NCI-H345 (cell line): ENCODE measurements at regions not wholly inside any gene's neighbourhood (a gene's known extent, or its start where the extent isn't known, plus 50 kb on each side); places are given as distances from the start of the nearest gene placed in this dataset.
"Not testable (repeated sequence)": the region's sequence is repeated elsewhere in the genome, so short reads cannot be mapped to it uniquely, and the experiment has no call there.

Source experiments
- DNase-seq: peaks from one replicate; lab custom pipeline; 2025; lab: John Stamatoyannopoulos, UW

DNA sequence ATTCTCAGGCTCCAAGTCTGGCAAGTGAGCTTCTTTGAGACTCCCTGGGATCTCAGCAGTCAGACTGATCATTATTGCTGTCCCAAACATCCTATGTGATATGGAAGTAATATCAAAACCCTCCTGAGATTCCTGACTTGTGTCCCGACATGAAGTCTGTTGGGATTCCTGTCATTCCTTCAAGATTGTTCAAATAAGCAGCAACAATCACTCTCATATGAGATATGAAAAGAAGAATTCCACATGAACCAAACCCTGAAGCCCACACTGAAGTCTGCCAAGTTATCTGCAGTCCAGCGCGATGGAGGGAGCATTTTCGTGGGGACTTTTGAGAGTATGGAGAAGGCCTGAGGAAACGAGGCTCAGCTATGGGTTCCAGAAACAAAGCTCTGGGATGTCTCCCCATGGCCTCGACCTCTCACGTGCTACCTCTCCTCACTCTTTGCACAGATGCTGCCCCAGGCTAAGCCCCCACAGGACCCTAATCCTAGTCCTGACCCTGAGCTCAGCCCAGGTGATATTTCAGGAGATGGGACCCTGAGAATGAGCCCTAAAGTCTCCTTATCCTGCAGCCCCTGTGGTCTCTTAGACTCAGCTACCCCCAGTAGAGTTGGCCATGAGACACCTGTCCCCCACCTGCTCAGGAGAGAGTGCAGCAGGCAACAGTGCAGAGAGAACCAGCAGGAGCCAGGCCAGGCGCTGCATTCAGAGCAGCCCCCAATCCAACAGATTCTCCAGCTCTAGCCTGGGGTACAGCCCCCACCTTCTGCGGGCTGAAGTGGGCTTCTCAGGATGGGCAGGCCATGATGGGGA is 100.2 kb downstream of the GGTLC2 start:
- DNase-seq, result no peak

DNA sequence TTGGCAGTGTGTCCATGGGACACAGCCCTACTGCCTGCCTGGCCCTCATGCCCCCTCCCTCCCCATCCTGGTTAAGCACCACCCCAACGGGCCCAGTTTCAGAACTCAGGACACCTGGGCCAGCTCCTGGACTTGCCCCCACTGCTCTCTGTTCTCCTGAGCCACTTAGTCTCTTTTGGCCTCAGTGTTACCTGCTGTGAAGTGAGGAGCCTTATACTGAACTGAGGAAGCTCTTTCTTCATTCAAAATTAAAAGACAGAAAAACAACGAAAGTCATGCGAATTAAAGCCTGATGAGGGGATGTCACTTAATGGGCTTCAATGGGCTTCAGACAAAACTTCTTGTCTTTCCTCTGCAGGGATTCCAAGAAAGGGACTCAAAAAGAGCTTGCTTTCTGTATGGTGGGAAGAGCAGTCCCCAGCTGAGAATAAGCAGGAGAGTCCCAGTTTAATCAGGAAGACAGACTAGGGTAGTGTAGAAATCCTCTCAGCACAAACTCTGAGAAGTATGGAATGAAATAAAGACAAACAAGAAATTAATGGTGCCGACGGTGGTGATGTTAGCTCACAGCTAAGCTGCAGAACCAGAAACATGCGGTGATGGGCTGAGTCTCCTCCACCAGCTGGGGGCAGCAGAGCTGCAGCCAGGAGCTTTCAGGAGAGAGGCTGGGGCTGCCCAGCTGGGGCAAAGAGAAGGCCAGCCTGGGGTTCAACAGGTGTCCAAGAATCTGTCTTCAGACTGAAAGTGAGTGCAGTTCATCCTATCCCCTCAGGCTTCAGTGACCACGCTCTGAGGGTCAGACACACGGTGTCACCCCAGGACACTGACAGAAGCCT is 101.0 kb downstream of the GGTLC2 start:
- DNase-seq, result no peak

DNA sequence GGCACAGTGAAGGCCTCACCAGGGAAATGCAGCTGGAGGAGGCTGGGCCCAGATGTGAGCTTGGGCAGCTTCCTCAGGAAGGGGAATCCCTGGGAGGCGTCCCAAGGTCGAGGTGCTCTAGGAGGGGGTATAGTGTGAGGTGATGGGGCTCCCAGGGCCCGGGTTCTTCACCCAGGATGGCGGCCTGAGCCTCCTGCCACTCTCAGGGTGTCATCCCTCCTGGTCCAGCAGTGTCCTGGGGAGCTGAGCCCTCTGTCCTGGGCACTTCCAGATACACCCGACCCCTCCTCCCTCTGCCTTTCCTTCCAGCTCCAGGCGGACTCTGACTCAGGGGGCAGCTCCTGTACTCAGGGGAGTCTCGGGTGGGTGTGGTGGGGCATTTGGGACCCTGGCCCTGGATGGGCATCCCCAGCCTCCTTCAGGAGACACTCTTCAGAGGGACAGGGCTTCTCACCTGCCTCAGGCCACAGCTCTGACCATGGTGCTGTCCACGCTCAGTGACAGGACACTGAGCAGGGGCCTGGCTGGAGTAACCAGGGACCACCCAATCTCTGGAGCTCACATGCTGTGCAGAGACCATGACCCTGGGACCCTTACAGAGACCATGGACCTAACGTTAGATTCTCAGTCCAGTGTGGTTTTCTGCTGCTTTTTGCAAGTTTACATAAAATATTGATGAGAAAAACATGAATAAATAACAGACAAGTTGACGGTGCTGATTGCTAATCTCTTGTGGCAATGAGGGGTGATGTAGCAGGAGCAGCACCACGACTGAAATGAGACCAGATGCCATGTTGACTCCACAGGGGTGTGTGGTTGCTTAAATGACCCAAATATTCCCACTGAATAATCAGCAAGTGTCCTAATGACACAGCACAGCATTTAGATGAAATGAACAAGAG is 101.9 kb downstream of the GGTLC2 start:
- no peak for DNase-seq

DNA sequence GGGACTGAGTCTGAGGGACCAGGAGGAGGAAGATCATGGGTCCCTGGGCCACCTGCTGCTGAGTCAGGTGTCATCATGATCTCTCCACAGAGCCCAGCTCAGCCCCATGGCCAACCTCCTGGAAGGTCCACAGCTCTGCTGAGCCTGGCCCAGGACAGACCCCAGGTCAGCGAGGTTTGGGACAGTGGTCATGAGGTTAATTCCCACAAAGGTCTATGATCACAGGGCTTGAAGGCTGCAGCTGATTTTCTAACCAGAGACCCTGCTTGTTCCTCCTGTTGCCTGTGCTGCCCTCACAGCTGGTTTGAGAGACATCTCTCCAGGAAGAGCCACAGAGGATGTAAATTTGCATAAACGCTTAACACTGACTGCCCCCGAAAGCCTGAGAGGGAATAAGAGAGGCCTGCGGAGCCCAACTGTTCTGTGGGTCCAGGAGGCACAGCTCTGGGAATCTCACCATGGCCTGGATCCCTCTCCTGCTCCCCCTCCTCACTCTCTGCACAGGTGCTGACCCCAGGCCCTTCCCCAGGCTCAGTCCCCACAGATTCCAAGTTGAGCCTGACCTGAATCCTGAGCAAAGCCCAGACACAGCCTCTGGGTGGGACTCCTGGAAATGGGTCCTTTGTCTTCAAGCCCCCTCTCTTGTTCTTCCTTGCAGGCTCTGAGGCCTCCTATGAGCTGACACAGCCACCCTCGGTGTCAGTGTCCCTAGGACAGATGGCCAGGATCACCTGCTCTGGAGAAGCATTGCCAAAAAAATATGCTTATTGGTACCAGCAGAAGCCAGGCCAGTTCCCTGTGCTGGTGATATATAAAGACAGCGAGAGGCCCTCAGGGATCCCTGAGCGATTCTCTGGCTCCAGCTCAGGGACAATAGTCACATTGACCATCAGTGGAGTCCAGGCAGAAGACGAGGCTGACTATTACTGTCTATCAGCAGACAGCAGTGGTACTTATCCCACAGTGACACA is 102.8 kb downstream of the GGTLC2 start:
- no peak for DNase-seq

DNA sequence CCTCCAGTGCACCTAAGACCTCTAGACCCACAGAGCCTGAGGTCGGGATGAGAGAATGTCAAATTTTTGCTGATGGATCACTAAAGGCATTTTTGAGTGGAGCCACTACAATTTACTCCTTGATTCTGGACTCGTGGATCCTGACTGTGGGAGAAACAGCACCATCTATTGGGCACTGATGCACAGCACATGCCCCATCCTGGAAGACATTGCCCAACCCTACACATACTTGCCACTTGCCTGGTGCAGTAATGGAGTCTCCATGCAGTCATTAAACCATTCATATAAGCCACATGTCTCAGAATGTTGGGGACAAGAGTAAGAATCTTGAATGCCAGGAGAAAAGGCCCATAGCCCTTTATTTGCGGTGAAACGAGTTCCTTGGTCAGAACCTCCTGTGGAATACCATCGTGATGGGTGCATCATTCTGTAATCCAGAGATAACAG is 103.9 kb downstream of the GGTLC2 start:
- DNase-seq, result peak; percentile 0

DNA sequence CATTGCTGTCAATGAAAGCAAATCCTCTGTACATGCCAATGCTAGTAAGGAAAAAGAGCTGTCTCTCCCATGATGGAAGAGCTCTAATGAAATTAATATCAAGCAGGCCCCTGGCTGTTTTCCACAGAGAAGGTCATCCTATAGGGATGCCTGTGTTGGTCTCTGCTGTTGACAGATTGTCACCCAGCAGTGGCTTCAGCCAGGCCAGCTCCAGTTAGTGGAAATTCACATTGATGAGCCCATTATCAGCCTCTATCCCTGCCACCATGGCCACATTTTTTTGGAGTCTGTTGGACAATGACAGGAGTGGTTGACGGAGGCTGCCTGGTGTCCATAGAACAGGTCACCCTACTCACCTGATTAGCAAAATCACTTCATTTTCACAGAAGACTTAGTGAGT is 104.3 kb downstream of the GGTLC2 start:
- no peak for DNase-seq

DNA sequence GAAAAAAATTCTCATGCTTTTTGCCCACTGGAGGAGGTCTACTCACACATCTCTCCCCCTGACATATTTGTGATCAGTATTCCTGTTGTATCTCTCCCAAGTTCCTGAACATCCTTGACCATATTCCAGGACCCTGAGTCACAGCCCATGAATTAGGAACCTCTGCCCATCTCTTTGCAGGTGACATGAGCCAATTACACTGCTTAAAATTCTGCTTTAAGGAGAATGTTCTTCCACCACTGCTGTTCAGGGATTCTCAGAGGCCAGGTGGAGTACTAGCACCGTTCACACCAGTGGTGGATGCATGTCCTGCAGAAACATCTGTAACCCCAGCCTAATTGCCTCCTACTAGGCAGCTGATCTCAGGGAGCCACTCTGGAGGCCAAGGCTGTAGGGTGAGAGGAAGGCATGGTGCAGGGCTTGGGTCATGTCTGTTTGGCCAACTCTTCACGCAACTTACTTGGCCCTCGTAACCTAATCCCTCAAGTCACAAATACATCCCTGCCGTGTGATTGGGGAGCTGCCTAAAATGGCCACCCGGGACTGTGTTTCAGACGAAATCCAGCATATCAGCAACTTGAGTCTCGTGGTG is 104.8 kb downstream of the GGTLC2 start:
- DNase-seq, result no peak

DNA sequence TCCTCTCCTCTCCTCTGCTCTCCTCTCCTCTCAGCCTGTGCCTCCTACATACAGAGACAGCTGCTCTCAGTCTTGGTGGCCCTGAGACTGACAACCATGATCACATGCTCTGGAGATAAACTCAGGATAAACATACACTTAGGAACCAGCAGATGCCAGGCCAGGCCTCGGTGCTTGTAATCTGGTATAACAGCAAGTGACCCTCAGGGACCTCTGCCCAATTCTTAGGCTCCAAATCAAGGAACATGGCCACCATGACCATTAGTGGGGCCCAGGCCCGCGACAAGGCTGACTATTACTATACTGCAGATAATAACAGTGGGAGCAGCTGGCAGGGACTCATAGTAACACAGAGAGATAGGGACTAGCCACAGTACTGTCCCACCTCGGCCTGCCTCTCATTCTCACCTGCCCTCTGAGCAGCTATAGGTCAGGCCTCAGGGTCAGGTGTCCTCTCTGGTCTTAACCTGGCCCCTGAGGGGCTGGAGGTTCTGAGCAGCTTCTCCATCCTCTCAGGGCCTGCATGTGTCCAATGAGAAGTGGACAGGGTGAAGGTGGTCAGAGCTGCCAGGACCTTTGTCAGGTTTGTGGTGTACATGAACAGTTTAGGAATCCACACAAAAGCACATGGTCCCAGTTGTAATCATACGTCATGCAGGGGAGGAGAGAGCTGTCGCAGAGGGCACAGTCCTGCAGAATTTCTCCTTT is 106.1 kb downstream of the GGTLC2 start:
- no peak for DNase-seq

DNA sequence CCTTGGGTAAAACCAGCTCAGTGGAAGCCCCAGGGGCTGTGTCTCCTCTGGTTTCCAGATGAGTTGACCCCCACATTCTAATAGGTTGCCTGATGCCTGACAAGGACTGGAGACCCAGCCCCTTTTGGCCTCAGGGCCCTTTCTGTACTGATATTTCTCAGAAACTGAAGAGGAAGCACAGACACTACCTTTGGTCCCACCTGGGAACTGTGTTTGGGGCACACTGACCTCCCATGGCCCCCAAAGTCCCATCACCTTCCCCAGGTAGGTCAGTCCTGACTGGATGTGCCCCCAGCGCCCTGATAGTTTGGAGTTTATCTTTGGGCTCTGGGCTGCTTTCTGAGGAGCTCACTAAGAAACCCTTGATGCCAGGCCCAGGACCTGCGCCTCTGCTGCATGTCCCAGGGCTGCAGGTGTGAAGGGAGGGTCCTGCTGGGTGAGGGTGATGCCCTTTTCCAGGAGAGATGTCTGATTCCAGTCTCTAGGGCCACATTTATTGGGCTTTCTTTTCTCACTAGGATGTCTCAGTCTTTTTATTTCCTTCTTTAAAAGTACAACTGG is 106.7 kb downstream of the GGTLC2 start:
- DNase-seq, result no peak

DNA sequence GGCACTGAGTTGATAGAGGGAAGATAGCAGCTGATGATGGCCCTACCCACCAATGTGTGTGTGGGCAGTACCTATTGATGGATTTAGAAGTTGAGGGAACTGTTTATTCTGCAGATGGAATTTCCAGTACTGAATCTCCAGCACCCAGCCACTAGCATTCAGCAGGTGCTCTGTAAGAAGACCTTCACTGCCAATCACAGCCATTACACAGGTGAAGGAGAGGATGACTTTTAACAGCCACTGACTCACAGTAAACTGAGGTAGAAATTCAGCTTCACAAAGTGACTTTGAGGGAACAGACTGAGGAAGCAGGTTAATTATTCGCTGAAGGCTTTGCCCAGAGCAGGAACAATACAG is 107.8 kb downstream of the GGTLC2 start:
- DNase-seq, result no peak

DNA sequence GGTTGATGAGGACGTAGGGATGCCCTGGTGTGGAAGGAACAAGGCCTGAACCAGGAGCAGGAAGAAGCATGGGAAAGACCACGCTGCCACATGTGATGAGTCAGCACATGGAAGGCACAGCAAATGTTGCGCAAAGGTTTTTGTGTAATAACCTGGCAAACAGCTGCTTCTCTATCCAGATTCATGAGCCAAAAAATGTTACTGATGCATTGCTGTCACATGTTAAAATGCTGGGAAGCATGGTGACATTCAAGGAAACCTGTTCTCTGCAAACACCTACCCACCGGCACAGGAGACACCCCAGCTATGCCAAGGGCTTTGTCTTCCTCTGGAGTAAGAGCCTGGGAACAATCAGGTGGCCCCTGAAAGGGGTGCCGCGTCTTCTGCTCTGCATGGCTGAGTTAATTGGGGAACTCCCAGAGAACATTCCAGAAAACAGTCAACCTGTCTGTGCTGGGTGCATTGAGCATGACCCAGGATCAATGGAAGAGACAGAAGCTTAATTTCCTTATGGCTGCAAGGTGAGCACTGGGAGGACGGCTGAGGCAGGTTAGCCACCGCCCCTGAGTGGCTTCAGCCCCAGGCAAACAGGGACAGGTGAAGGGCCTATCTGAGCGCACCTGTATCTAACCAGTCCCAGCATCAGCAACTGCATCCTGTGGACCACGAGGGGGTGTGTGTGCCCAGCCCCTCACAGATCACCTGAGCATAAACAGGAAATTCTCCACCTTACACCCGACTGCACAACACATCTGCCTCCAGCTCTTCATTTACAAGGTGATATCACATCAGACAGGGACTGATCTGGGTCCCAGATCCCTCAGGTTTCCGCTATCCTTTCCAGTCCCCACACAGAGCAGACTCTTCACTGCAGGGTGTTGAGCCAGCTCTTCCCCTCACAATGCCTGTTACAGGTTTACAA is 108.4 kb downstream of the GGTLC2 start:
- no peak for DNase-seq

DNA sequence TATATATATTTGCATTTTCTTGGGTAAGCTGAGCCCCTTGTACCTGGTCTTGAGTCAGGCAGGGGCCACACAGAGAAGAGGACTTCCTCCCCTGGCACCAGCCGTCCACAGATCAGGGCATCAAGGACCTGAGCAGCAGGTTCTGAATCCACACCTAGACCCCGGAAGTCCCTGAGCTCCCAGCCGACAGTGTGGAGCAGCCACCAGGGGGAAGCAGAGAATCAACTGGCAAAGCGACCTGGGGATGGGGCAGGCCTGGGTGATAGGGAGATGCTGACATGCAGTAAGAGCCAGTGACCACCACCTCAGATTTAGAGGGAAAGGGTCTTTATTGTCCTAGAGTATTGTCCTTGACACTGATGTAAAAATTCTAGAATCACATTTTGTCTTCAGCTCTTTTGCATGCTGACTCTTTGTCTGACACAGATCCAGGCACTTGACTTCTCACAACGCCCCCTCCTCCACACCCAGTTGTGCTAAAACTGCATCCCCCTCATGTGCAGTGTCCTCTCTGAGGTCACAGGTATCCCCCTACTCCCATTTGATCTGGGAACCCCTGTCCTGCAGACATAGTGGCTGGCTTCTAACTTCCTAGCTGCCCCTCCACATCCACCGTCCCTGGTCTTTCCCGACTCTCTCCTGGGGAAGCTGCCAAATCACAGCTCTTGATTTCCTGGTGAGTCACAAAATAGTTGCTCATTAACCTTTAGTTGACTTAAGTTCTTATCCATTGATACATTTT is 109.3 kb downstream of the GGTLC2 start:
- peak; percentile 39 for DNase-seq

DNA sequence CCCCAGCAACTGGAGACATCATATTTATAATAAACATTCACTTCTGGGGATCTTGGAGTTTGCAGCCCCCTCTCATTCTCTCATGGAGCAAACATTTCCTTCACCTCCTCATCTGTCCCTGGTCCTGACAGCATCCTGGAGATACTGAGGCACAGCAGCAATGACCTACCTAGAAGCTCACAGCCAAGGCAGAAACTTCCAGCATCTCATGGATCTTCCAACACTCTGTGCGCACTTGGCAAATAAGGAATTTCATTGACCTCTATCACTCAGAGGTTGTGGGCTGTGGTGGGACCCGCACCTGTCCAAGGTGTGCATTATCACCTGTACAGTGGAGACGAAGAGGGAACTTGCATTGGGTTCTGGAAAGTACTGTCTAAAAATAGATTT is 109.8 kb downstream of the GGTLC2 start:
- DNase-seq, result no peak

DNA sequence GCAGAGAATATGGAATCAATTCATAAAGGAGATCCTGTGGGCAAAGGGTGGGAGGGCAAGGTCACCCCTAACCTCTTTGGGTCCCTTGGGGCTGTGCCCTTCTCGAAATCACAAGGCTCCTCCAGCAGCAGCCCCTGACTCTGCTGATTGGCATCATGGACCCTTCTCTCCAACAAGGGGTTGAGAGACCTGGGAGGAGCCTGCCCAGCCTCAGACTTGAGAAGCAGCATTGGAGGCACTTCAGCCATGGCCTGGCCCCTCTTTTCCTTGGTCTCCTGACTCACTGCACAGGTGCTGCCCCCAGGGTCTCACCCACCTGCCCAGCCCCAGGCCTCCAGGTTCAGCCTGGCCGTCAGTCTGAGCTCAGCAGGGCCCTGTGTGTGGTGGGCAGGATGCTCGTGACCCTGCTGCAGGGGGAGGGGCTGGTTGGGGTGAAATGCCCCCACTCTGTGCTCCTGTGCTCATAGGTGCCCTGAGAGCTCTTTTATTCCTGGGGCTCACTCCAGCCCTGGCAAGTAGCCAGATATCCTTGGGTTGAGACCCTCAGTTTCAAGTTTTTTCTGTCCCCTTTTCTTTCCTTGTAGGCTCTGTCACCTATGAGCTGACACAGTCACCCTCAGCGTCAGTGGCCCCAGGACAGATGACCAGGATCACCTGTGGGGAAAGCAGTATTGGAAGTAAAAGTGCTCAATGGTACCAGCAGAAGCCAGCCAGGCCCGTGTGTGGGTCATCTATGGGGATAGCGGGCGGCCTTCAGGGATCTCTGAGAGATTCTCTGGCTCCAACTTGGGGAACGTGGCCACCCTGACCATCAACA is 110.8 kb downstream of the GGTLC2 start:
- DNase-seq, result no peak

DNA sequence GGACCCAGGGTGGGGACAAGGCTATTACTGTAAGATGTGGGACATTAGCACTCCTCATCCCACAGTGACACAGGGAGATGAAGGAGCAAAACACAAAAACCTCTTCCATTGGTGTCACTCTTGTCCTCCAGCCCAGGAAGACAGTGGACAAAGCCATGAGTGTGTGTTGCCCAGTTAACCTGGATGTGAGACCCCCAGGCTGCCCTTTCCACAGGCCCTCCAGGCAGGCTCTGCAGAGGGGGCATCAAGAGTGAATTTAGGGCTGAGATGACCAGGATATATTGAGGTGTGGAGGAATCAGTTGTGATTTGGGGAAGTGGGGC is 111.3 kb downstream of the GGTLC2 start:
- DNase-seq, result no peak

DNA sequence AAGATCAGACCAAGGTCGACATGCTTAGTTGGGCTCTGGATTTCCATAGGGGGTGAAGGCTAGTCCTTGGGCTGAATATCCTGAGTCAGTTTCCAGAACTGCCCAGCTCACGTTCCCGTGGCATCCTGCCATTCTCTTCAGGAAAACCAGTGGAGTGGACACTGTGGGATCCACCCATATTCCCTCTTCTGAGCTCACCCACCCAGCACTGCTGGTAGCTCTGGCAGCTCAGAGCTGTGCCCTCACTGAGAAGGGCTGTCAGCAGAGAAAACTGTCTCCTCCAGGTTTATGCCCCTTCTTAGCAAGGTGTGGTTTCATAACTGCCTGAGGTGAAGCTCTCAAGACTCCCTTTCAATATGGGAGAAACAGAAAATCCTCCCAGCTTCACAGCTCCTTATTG is 111.7 kb downstream of the GGTLC2 start:
- DNase-seq, result no peak

DNA sequence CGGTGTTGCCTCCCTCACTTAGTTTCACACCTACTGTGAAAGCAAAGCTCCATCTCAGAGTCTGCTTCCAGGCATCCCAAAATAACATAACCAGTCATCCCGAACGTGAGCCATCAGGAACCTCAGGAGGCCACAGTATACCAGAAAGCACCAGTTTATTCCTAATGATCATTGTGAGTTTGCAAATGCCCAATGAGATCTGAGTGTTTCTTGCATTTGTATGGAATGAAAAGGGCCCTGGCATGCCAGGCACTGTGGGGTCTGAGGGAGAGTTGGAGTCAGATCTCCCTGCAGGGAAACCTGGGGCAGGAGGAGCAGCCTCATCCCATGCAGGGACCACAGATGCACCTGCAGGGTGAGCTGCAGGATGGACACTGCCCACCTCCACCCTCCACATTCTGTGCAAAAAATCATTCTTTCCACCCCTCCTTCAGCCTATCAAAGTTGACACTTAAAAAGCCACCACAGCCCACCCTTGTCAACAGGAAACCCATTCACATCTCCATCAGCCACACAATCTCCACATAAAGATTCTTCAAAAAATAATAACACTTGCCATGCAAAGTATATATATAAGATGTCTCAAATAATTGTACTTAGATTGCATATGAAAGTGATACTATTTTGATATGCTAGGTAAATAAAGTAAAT is 112.3 kb downstream of the GGTLC2 start:
- not testable (repeated sequence) for DNase-seq
